Ovary (tissue), 3 donors: ENCODE measurements at regions not wholly inside any gene's neighbourhood (a gene's known extent, or its start where the extent isn't known, plus 50 kb on each side); places are given as distances from the start of the nearest gene placed in this dataset.

Experiments used
- CTCF ChIP-seq, 3 donors: fragments of 450-650 bp in 2 of 3; fragments of 200-600 bp in 1 of 3; IDR thresholded peaks; one replicate each; pipeline versions ENCODE4 v1.5.1 to v1.8.0; 2016 to 2022; ENCODE audit warnings: antibody characterized with exemption in 3 of 3, mild to moderate bottlenecking in 1 of 3
- EP300 ChIP-seq: sonication (generic); formaldehyde crosslinking; IDR thresholded peaks from one replicate; pipeline ENCODE4 v1.6.1; 2017; ENCODE audit warnings: antibody characterized with exemption
- donor health status: DM: no; HTN: no; CAD: no.

- TF ChIP-seq CTCF (IDR thresholded peaks at IDR 0.05) (no peak), EP300 (no peak)
These were observed 76.5 kb upstream of the ATP8A1 start for GRCh38 chr4:42733380-42733779.
